ENCODE measurements at regions not wholly inside any gene's neighbourhood (a gene's known extent, or its start where the extent isn't known, plus 50 kb on each side); places are given as distances from the start of the nearest gene placed in this dataset.

GRCh38 chr10:104589871-104590270 lies 51.2 kb upstream of the SORCS3 start:
- no peaks in the 10 kb centered on the region for H3K9me3 ChIP-seq (ENCODE audit: control insufficient read depth in 1 of 2, insufficient read depth in 1 of 2, low read depth in 1 of 2, low read length in 2 of 2)
- H3K4me2 ChIP-seq (ENCODE audit: low read length) = peak overlapping the region; percentile 27; the same call in 1 of the 2 replicates
- no peak overlapping the region for H3K27ac ChIP-seq (ENCODE audit: low read depth, low read length)
- intact Hi-C loops (cut with micrococcal nuclease) = no loop called here
- ATAC-seq (peak; percentile 84), DNase-seq (ENCODE audit: low read depth, low spot score) (peak; percentile 13)
- BruUV-seq (replicated peaks) = no TSS peak
- no peaks in the 10 kb centered on the region for H3K79me2 ChIP-seq (ENCODE audit: insufficient read depth, low read length)
- no peaks in the 10 kb centered on the region for H3K9me2 ChIP-seq (ENCODE audit: insufficient read depth)
- H4K20me1 ChIP-seq (ENCODE audit: insufficient read depth) = no peaks in the 10 kb centered on the region
- H3K4me3 ChIP-seq (replicated peaks in 1 of 2; ENCODE audit: low read depth in 1 of 2, low read length in 2 of 2) = no peak overlapping the region
- ChIA-PET POLR2A (no interaction called here), CTCF (interaction anchor here (0.9 to 2.1 kb wide), 4 partner anchors 10 to 33 kb away, joined by 3 to 13 read pairs (median 8); no protein-coding TSS in a partner anchor), RAD21 (ENCODE audit: low non-redundant PET in 1 of 2, low total read pairs in 2 of 2, uncharacterized antibody in 2 of 2, unreplicated experiment in 2 of 2) (no interaction called here)
- no peak overlapping the region for H3K9ac ChIP-seq (ENCODE audit: low read length)
- peaks cover 88% of the 10 kb centered on the region for H3K27me3 ChIP-seq (ENCODE audit: insufficient read depth, low read length)
- peaks cover 0 to 7% of the 10 kb centered on the region in 2 experiments; a peak in 2 of 4 replicates for H3K4me1 ChIP-seq (ENCODE audit: control insufficient read depth in 1 of 2, insufficient read depth in 2 of 2, low read length in 2 of 2)
- H3K36me3 ChIP-seq (ENCODE audit: control insufficient read depth in 1 of 2, insufficient read depth in 2 of 2, low read length in 2 of 2) = no peaks in the 10 kb centered on the region
- TF ChIP-seq CEBPB (IDR thresholded peaks at IDR 0.05; ENCODE audit: low read depth) (no peak), ELF1 (IDR thresholded peaks at IDR 0.05; ENCODE audit: borderline replicate concordance, low read depth) (no peak), REST (IDR thresholded peaks at IDR 0.05; ENCODE audit: low read depth) (no peak), ZNF274 (IDR thresholded peaks at IDR 0.05; ENCODE audit: low read depth, low read length) (no peak), EGR1 (IDR thresholded peaks at IDR 0.05; ENCODE audit: low read depth) (no peak), FOSL1 (IDR thresholded peaks at IDR 0.05; ENCODE audit: low read depth) (peak; percentile 50; the same call in 1 of the 2 replicates), JUND (IDR thresholded peaks at IDR 0.05) (0 out of 2 replicates have a peak, but pooled peaks have one; percentile 33), SRF (IDR thresholded peaks at IDR 0.05; ENCODE audit: low read depth) (no peak), MAX (IDR thresholded peaks at IDR 0.05) (no peak), CBX3 (IDR thresholded peaks at IDR 0.05; ENCODE audit: low read depth) (no peak), YY1 (IDR thresholded peaks at IDR 0.05; ENCODE audit: extremely low read depth, insufficient replicate concordance, low read depth, low read length) (no peak), SIN3A (IDR thresholded peaks at IDR 0.05; ENCODE audit: low read depth) (no peak), EZH2 (IDR thresholded peaks at IDR 0.05) (no peak)
- TF ChIP-seq, protein P1, sequence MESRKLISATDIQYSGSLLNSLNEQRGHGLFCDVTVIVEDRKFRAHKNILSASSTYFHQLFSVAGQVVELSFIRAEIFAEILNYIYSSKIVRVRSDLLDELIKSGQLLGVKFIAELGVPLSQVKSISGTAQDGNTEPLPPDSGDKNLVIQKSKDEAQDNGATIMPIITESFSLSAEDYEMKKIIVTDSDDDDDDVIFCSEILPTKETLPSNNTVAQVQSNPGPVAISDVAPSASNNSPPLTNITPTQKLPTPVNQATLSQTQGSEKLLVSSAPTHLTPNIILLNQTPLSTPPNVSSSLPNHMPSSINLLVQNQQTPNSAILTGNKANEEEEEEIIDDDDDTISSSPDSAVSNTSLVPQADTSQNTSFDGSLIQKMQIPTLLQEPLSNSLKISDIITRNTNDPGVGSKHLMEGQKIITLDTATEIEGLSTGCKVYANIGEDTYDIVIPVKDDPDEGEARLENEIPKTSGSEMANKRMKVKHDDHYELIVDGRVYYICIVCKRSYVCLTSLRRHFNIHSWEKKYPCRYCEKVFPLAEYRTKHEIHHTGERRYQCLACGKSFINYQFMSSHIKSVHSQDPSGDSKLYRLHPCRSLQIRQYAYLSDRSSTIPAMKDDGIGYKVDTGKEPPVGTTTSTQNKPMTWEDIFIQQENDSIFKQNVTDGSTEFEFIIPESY (IDR thresholded peaks at IDR 0.05; ENCODE audit: extremely low read depth, insufficient replicate concordance, low read length) = no peak
- no peak overlapping the region for H2AFZ ChIP-seq (ENCODE audit: low read depth, low read length, poor library complexity, severe bottlenecking)
